DND-41 (cell line): ENCODE measurements at regions not wholly inside any gene's neighbourhood (a gene's known extent, or its start where the extent isn't known, plus 50 kb on each side); places are given as distances from the start of the nearest gene placed in this dataset.

Source experiments
- EZH2 ChIP-seq: IDR thresholded peaks from 3 replicates; pipeline ENCODE4 v1.6.1; 2012; ENCODE audit warnings: borderline replicate concordance, low read depth, mild to moderate bottlenecking, moderate library complexity, low read length, inconsistent platforms; ENCODE audit not compliant: severe bottlenecking
- TF ChIP-seq, protein P1 (sequence below): IDR thresholded peaks from 2 replicates; pipeline ENCODE4 v1.5.1; 2012; ENCODE audit warnings: borderline replicate concordance, low read length, moderate library complexity, mild to moderate bottlenecking; ENCODE audit not compliant: poor library complexity, severe bottlenecking; ENCODE audit errors: extremely low read depth

DNA sequence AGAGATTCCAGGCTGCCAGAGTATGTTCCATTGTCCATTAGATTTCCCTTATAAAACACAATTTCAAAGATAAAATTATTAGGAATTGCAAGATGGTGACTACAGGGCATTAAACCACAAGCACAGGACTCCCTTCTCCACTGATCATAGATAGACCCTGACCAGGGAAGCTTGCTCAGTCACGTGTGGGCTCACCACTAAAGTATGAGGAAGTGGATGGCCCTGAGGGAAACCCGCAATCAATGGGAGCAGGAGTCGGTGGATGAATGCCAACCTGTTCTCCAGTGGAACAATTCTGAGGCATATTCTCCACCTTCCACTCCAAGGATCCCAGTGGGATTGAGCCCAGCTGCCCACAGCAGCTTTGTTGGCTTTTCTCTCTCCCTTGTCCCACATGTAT is 515.7 kb downstream of the BCOR start:
- TF ChIP-seq, protein P1, sequence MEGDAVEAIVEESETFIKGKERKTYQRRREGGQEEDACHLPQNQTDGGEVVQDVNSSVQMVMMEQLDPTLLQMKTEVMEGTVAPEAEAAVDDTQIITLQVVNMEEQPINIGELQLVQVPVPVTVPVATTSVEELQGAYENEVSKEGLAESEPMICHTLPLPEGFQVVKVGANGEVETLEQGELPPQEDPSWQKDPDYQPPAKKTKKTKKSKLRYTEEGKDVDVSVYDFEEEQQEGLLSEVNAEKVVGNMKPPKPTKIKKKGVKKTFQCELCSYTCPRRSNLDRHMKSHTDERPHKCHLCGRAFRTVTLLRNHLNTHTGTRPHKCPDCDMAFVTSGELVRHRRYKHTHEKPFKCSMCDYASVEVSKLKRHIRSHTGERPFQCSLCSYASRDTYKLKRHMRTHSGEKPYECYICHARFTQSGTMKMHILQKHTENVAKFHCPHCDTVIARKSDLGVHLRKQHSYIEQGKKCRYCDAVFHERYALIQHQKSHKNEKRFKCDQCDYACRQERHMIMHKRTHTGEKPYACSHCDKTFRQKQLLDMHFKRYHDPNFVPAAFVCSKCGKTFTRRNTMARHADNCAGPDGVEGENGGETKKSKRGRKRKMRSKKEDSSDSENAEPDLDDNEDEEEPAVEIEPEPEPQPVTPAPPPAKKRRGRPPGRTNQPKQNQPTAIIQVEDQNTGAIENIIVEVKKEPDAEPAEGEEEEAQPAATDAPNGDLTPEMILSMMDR, result no peak
- TF ChIP-seq EZH2, result no peak
